ENCODE measurements at regions not wholly inside any gene's neighbourhood (a gene's known extent, or its start where the extent isn't known, plus 50 kb on each side); places are given as distances from the start of the nearest gene placed in this dataset.
"Not testable (repeated sequence)": the region's sequence is repeated elsewhere in the genome, so short reads cannot be mapped to it uniquely, and the experiment has no call there.

DNA sequence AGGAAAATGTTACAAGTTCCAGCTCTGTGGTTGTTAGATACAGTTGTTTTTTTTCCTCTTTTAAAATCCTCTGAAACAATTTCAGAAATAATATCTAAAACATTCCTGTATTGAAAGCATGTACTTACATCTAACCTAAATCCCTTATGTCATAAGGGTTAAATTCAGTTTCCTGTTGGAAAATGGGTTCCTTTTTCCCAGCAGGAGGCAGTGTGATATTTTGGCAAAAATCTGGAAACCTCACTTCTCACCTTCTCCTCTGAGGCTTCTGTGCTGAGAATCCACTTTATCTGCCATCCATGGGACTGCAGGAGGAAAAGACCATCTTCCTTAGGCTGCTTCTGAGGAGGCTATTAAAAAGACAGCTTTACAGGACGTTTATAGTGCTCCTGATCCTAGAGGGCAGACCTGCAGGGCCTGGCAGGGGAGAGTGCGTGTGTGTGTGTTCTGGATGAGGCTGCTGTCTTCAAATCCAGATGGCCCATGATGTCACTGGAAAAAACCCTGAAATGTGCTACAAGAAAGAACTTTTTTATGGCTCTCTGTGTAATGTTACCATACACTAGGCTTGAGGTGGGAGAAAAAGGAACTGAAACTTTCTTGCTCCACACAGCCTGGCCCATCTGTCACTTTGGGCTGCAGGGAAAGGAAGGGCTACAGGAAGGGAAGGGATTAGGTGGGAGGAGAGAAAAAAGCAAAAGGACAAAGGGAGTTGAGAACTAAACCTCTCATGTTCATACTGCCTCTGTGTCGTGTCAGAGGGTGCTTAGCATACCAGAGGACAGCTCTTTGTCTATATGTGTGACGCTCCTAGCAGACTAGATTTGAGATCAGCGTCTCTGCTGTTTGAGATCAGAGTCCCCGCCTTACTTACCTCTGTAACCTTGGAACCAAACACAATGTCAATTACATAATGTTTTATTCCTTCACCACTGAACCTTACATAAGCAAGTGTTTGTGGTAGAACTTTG is 379.2 kb upstream of the SPAG17 start:
- no peak for DNase-seq

DNA sequence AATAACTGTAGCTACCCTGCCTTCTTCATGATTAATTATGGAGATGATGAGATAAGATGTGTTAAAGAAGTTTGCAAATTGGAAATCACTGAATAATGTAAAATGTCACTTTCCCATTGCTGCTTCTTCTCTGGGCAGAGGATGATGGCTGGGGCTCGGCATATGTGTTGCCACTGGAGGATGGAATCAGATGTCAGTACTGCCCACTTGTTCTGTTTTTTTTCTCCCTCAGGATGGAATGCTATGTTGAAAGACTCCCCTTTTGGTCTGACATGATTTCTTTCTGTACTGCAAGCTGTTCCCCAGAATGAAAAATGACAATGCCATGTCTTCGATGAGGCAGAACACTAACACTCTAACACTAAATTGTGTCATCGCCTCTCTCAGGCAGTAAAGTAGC is 373.9 kb upstream of the SPAG17 start:
- no peak for DNase-seq

DNA sequence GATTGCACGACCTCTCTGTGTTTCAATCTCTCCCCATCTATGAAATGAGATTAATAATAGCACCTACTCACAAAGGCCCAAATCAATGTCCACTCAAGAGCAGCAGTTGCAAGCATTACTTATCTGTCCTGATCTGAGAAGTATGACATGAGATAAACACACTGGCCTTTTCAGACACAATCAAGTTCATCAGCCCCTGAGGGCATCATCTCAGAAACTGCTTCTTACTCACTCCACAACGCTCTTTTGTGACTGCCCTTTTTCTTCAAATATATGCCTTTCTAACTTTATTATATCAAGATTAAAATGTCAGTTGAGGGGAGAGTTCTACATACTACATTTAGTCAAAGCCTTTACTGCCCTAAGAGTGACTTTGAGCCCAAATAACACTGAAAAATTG is 371.9 kb upstream of the SPAG17 start:
- no peak for DNase-seq

- no peak for DNase-seq
These were observed 370.6 kb upstream of the SPAG17 start for GRCh38 chr1:118555638-118556037.

- DNase-seq: no peak
These were observed 350.9 kb upstream of the SPAG17 start for GRCh38 chr1:118535901-118536300.

- DNase-seq: not testable (repeated sequence)
These were observed 326.9 kb upstream of the SPAG17 start for GRCh38 chr1:118511922-118512321.

GRCh38 chr1:118504867-118505266 is 319.8 kb upstream of the SPAG17 start:
- peak; percentile 47 for DNase-seq

DNA sequence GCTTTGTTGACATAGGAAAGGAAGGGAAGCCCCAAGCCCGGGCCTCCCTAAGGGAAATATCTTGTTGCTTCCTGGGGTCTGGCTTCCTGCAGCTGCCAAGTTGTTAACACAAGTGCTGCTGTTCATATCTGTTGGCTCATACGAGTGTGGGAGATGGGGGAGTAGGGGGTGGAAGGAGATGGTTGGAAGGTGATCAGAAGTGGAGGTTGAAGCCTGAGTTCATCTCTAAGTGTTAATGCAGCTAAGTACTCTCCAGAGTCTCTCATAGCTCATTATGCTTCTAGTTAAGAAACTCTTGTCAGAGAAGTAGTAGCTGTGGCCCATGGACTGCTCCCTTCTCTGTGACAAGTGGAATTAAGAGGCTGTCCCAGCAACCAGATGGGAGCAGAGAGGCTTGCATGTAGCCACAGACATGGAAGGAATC is 319.2 kb upstream of the SPAG17 start:
- peak; percentile 41 for DNase-seq

- no peak for DNase-seq
These were observed 318.7 kb upstream of the SPAG17 start for GRCh38 chr1:118503752-118504151.

DNA sequence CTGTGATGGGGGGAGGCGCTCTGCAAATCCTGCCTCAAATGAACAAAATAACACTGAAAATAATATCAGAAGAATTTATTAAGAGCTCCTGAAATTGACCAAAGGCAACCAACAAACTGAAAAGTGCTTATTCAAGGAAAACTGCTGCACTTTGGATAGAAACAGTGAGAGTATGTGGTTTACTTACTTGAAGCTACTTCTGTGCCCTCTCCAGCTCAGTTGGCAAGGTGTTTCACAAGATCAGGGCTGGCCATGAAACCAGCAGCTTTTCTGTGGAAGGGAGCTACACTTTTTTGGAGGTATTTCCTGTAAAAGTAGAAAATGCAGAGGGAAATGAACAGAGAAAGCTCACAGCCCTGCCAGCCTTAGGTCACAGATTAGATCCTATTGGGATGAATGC is 310.0 kb upstream of the SPAG17 start:
- DNase-seq: no peak

GRCh38 chr1:118488787-118489186 is 303.8 kb upstream of the SPAG17 start:
- DNase-seq: no peak

- DNase-seq: no peak
These were observed 302.9 kb upstream of the SPAG17 start for GRCh38 chr1:118487932-118488331.

- DNase-seq: no peak
These were observed 302.1 kb upstream of the SPAG17 start for GRCh38 chr1:118487091-118487490.

- no peak for DNase-seq
These were observed 301.2 kb upstream of the SPAG17 start for GRCh38 chr1:118486199-118486598.

- no peak for DNase-seq
These were observed 300.7 kb upstream of the SPAG17 start for GRCh38 chr1:118485757-118486156.

DNA sequence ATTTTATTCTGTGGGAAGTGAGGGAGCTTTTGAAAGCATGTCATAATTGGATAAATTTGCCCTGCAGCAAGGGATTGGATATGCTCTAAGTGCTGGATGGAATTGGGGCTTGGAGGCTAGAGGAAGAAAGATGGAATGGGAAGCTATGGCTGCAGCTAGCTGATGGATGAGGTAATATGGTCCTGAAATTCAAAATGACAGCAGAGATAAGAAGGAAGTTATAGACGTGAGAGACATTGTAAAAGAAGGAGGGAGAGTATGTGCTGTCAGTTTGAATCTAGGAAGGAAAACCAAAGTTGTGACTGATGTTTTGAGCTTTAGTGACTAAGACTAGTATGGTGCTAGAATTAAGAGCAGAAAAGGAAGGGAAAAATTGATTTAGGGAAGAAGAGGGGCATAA is 299.9 kb upstream of the SPAG17 start:
- no peak for DNase-seq

DNA sequence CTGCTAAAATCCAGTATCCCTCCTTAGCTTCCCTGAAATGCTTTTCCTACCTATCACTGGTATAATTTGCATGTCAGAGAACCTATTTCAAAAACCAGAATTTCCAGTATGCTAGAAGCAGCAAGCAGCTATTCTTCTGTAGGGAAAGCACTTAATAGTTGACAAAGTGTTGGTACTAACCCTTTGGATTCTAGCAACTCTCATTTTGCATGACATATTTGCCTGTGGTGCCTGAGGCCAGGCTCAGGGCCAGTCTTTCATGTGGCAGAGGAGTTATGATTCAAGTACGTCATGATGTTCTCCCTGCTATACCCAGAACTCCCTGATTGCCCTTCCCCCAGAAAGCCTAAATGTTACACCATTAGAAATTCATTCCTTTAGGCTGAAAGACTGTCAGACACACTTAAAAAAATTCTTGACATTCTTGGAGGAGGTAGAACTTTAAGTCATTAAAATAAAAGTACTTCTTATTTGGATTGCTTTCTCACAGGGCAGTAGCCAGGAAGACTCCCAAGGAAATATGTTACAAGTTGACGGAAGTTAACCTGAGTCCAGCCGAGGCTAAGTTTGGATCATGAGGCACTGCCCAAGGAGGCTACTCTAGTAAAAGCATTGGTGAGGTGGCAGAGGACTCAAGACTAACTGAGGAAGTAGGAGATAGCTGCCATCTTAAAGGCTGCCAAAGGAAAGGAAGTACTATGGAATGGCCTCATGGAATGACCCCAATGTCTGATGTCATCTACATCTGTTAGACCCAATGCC is 298.4 kb upstream of the SPAG17 start:
- DNase-seq: no peak

- no peak for DNase-seq
These were observed 296.1 kb upstream of the SPAG17 start for GRCh38 chr1:118481126-118481525.

GRCh38 chr1:118479351-118479750 is 294.3 kb upstream of the SPAG17 start:
- DNase-seq: no peak

DNA sequence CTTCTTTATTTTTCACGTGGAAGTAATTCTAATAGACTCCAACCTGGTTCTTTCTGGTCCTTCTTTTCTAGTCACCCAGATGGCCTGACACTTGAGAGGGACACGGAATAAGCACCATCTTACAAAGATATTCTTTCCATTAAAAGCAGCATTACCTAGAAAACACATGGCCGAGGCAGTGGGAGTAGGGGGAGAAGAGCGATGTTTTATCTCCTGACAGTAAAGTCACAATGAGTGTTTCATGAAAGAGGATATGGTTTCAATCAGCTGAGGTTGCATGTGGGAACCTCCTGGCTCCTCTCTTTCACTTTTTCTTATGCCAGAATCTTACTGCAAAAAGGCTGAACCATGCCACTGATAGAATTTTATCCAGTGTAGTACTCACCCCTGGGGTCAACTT is 288.8 kb upstream of the SPAG17 start:
- DNase-seq: no peak

DNA sequence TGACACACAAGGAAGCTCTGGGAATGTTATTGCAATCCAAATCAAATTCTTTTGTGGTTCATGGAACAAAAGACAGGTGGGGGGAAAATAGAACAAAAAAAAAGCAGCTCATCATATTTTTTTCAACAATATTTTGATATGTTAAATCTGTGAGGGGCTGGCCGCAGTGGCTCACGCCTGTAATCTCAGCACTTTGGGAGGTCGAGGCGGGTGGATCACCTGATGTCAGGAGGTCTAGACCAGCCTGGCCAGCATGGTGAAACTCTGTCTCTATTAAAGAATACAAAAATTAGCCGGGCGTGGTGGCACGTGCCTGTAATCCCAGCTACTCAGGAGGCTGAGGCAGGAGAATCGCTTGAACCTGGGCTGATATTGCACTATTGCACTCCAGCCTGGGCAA is 279.4 kb upstream of the SPAG17 start:
- not testable (repeated sequence) for DNase-seq

GRCh38 chr1:118461154-118461553 is 276.1 kb upstream of the SPAG17 start:
- DNase-seq: no peak

DNA sequence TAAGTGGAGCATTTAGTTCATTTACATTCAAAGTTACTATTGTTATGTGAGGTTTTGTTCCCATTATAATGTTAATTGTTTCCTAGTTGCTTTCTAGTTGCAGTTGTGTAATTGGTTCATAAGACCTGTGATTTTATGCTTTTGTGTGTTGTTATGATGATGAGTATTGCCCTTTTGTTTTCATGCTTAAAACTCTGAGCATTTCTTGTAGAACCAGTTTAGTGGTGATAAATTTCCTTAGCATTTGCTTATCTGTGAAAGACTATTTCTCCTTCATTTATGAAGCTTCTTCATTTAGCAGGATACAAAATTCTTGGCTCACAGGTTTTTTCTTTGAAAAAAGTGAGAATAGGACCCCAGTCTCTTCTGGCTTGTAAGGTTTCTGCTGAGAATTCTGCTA is 274.8 kb upstream of the SPAG17 start:
- DNase-seq: no peak

DNA sequence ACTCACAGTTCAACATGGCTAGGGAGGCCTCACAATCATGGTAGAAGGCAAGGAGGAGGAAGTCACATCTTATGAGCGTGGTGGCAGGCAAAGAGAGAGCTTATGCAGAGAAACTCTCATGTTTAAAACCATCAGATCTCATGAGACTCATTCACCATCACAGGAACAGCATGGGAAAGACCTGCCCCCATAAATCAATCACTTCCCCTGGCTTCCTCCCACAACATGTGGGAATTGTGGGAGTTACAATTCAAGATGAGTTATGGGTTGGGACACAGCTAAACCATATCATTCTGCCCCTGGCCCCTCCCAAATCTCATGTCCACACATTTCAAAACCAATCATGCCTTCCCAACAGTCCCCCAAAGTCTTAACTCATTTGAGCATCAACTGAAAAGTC is 268.8 kb upstream of the SPAG17 start:
- not testable (repeated sequence) for DNase-seq
